ENCODE measurements at regions not wholly inside any gene's neighbourhood (a gene's known extent, or its start where the extent isn't known, plus 50 kb on each side); places are given as distances from the start of the nearest gene placed in this dataset.

- TF ChIP-seq CTCF (optimal IDR thresholded peaks at IDR 0.05 in 1 of 3, IDR thresholded peaks at IDR 0.05 in 1 of 3, conservative IDR thresholded peaks at IDR 0.05 in 1 of 3; ENCODE audit: extremely low read depth in 1 of 3, insufficient read depth in 2 of 3, low read length in 3 of 3) (no peak), EZH2 (IDR thresholded peaks at IDR 0.05; ENCODE audit: low read length) (no peak)
Observed at GRCh38 chr1:47663286-47663685, 225.4 kb downstream of the FOXD2 start.
